SK-N-MC (cell line): ENCODE measurements at regions not wholly inside any gene's neighbourhood (a gene's known extent, or its start where the extent isn't known, plus 50 kb on each side); places are given as distances from the start of the nearest gene placed in this dataset.

ENCODE experiments used
- EZH2 ChIP-seq: fragments of 200-600 bp; sonication (generic); IDR thresholded peaks from one replicate; pipeline ENCODE4 v1.6.1; 2017; ENCODE audit warnings: antibody characterized with exemption
- POLR2AphosphoS5 ChIP-seq: IDR thresholded peaks from 2 replicates; pipeline ENCODE4 v1.6.1; 2012; ENCODE audit warnings: mild to moderate bottlenecking, low read depth, low read length, borderline replicate concordance

GRCh38 chr12:66061557-66062289 is 68.8 kb downstream of the LLPH start:
- TF ChIP-seq EZH2 (no peak), POLR2AphosphoS5 (no peak)
